Right ventricle myocardium inferior (tissue), 1 donor: ENCODE measurements at regions not wholly inside any gene's neighbourhood (a gene's known extent, or its start where the extent isn't known, plus 50 kb on each side); places are given as distances from the start of the nearest gene placed in this dataset. TPM values are rescaled to one million over a fixed set of nuclear protein-coding genes. Genes with fewer than 3 reads are reported as not detected.
A peak's percentile ranks its signal among the peaks of the same experiment; 100 is the strongest.

Experiments used
- ATAC-seq: fragments of 200-7000 bp; cut with Tn5 transposase; one replicate; pipeline ENCODE4 v1.9.1; 2020; ENCODE audit warnings: mild to moderate bottlenecking, moderate library complexity
- DNase-seq: peaks from one replicate; pipeline ENCODE4 v3.0.0; 2021; ENCODE audit errors: missing footprints
- intact Hi-C: fragments of 100-400 bp; cut with DNase I; formaldehyde crosslinking; loops from one replicate; pipeline ENCODE4 v1.11.0; 2022
- microRNA-seq: library from miRNA; unstranded; fragments of <30 nt; microRNA quantifications from one replicate; pipeline ENCODE4 v1.2.0, GENCODE V29; 2020
- donor health status: DM: no; HTN: yes; CAD: no; lungs with severe emphysema.

GRCh38 chr2:12636837-12637581, 79.7 kb upstream of the TRIB2 start:
- peak; percentile 48 for ATAC-seq

GRCh38 chr2:12637754-12638153, 79.0 kb upstream of the TRIB2 start:
- no peak for ATAC-seq
- DNase-seq, result no peak
- intact Hi-C loops, result no loop called here

More at GRCh38 chr2:12636837-12637581, 79.7 kb upstream of the TRIB2 start:
- intact Hi-C loops, result no loop called here
- DNase-seq, result no peak

GRCh38 chr2:12641441-12641840, 75.3 kb upstream of the TRIB2 start:
- ATAC-seq (no peak), DNase-seq (no peak)
- intact Hi-C loops, result no loop called here

GRCh38 chr2:12642332-12642731, 74.4 kb upstream of the TRIB2 start:
- no peak for ATAC-seq

GRCh38 chr2:12642859-12643258, 73.9 kb upstream of the TRIB2 start:
- intact Hi-C loops, result no loop called here
- no peak for DNase-seq
- no peak for ATAC-seq

More at GRCh38 chr2:12642332-12642731, 74.4 kb upstream of the TRIB2 start:
- intact Hi-C loops, result no loop called here
- DNase-seq, result no peak

GRCh38 chr2:12649602-12650400, 66.9 kb upstream of the TRIB2 start:
- ATAC-seq, result no peak

GRCh38 chr2:12651641-12652040, 65.1 kb upstream of the TRIB2 start:
- no peak for DNase-seq
- intact Hi-C loops, result no loop called here
- peak; percentile 47 for ATAC-seq

More at GRCh38 chr2:12649602-12650400, 66.9 kb upstream of the TRIB2 start:
- DNase-seq, result peak; percentile 63
- intact Hi-C loops, result no loop called here

- DNase-seq (peak; percentile 64), ATAC-seq (peak; percentile 66)
- intact Hi-C loops, result no loop called here
These were observed 64.0 kb upstream of the TRIB2 start for GRCh38 chr2:12652723-12653122.

- intact Hi-C loops, result no loop called here
- DNase-seq, result no peak
- ATAC-seq, result no peak
These were observed 59.2 kb upstream of the TRIB2 start for GRCh38 chr2:12657560-12657959.

- intact Hi-C loops, result no loop called here
- no peak for DNase-seq
- ATAC-seq, result no peak
These were observed 58.3 kb upstream of the TRIB2 start for GRCh38 chr2:12658310-12658945.

- DNase-seq (no peak), ATAC-seq (no peak)
- intact Hi-C loops, result no loop called here
These were observed 55.2 kb upstream of the TRIB2 start for GRCh38 chr2:12661489-12661888.

GRCh38 chr2:12663306-12664037, 53.3 kb upstream of the TRIB2 start:
- intact Hi-C loops, result no loop called here
- DNase-seq, result no peak
- peak; percentile 90 for ATAC-seq

- intact Hi-C loops, result no loop called here
These were observed 51.4 kb upstream of the TRIB2 start for GRCh38 chr2:12665334-12665733.

GRCh38 chr2:12666445-12666844, 50.3 kb upstream of the TRIB2 start:
- ATAC-seq (no peak), DNase-seq (no peak)
- intact Hi-C loops, result no loop called here

More at GRCh38 chr2:12665334-12665733, 51.4 kb upstream of the TRIB2 start:
- ATAC-seq (peak; percentile 21), DNase-seq (no peak)

Small RNA genes lying in the stretch of these regions (microRNA-seq; reads per million reads assigned to microRNA genes)
- gene MIR3681, result not detected
